CD14-positive monocyte (primary cell): ENCODE measurements at regions not wholly inside any gene's neighbourhood (a gene's known extent, or its start where the extent isn't known, plus 50 kb on each side); places are given as distances from the start of the nearest gene placed in this dataset.

Source experiments
- DNase-seq, 3 donors: peaks; one replicate each; pipeline ENCODE4 v3.0.0-alpha.2; 2011 to 2022
- H2AFZ ChIP-seq: 2 replicates; pipeline ENCODE4 v1.6.0; 2012; ENCODE audit warnings: mild to moderate bottlenecking, low read depth, low read length, inconsistent platforms; ENCODE audit not compliant: insufficient read depth, poor library complexity, severe bottlenecking
- H3K27ac ChIP-seq, 2 donors: 1 replicate in 1 of 2; 2 replicates in 1 of 2; pipeline ENCODE4 v1.5.1; 2012 to 2013; ENCODE audit warnings: low read length in 2 of 2, control low read depth in 1 of 2, inconsistent platforms in 1 of 2, low read depth in 1 of 2, mild to moderate bottlenecking in 1 of 2
- H3K27me3 ChIP-seq, 2 donors: one replicate each; pipeline versions ENCODE4 v1.6.0 to v1.6.1; 2011 to 2013; ENCODE audit warnings: low read length in 2 of 2; ENCODE audit not compliant: control insufficient read depth in 2 of 2, insufficient read depth in 2 of 2
- H3K36me3 ChIP-seq, 2 donors: replicated peaks in 1 of 2; 1 replicate in 1 of 2; 2 replicates in 1 of 2; pipeline versions ENCODE4 v1.5.1 to v1.6.1; 2012 to 2013; ENCODE audit warnings: low read length in 2 of 2, control low read depth in 1 of 2, inconsistent platforms in 1 of 2, mild to moderate bottlenecking in 1 of 2; ENCODE audit not compliant: insufficient read depth in 2 of 2, control insufficient read depth in 1 of 2
- H3K4me1 ChIP-seq, 2 donors: 1 replicate in 1 of 2; 2 replicates in 1 of 2; pipeline versions ENCODE4 v1.5.1 to v1.6.1; 2012 to 2013; ENCODE audit warnings: low read length in 2 of 2, control low read depth in 1 of 2, inconsistent platforms in 1 of 2, mild to moderate bottlenecking in 1 of 2, moderate library complexity in 1 of 2; ENCODE audit not compliant: insufficient read depth in 2 of 2, control insufficient read depth in 1 of 2
- H3K4me2 ChIP-seq: replicated peaks from 2 replicates; pipeline ENCODE3; 2012; ENCODE audit warnings: low read length, moderate library complexity, mild to moderate bottlenecking; ENCODE audit not compliant: poor library complexity, severe bottlenecking; ENCODE audit errors: extremely low read depth
- H3K4me3 ChIP-seq, 3 experiments: fragments of 200-600 bp in 1 of 3; sonication (generic) in 1 of 3; replicated peaks in 1 of 3; 1 replicate in 2 of 3; 2 replicates in 1 of 3; pipeline ENCODE4 v1.5.1; 2011 to 2013; ENCODE audit warnings: low read length in 3 of 3, mild to moderate bottlenecking in 3 of 3, control low read depth in 2 of 3, low read depth in 2 of 3, inconsistent platforms in 1 of 3, moderate library complexity in 1 of 3
- H3K79me2 ChIP-seq: 2 replicates; pipeline ENCODE4 v1.6.0; 2012; ENCODE audit warnings: mild to moderate bottlenecking, control low read depth, inconsistent platforms, low read length, moderate library complexity; ENCODE audit not compliant: insufficient read depth
- H3K9ac ChIP-seq: 2 replicates; pipeline ENCODE4 v1.6.0; 2017; ENCODE audit warnings: low read length, mild to moderate bottlenecking; ENCODE audit not compliant: insufficient read depth, poor library complexity, severe bottlenecking
- H3K9me3 ChIP-seq, 2 donors: replicated peaks in 1 of 2; 1 replicate in 1 of 2; 2 replicates in 1 of 2; pipeline versions ENCODE4 v1.5.1 to v1.6.1; 2012 to 2013; ENCODE audit warnings: low read length in 2 of 2, control low read depth in 1 of 2; ENCODE audit not compliant: control insufficient read depth in 1 of 2, insufficient read depth in 1 of 2
- H4K20me1 ChIP-seq: 2 replicates; pipeline ENCODE4 v1.6.0; 2012; ENCODE audit warnings: mild to moderate bottlenecking, low read length, control low read depth, moderate library complexity; ENCODE audit not compliant: insufficient read depth
- H3K27ac Mint-ChIP-seq, 7 donors: one replicate each; pipeline ENCODE4 v1.8.0; 2020; ENCODE audit warnings: mild to moderate bottlenecking in 7 of 7, mixed read lengths in 7 of 7, moderate library complexity in 6 of 7, inconsistent platforms in 2 of 7
- H3K27me3 Mint-ChIP-seq, 3 donors: one replicate each; pipeline ENCODE4 v1.8.0; 2021 to 2022; ENCODE audit warnings: low read depth in 3 of 3, mild to moderate bottlenecking in 3 of 3, mixed read lengths in 3 of 3, moderate library complexity in 3 of 3, inconsistent platforms in 1 of 3
- H3K36me3 Mint-ChIP-seq, 2 donors: one replicate each; pipeline ENCODE4 v1.8.0; 2020; ENCODE audit warnings: mixed read lengths in 2 of 2, inconsistent platforms in 1 of 2, mild to moderate bottlenecking in 1 of 2
- H3K4me1 Mint-ChIP-seq: one replicate; pipeline ENCODE4 v1.8.0; 2020; ENCODE audit warnings: mild to moderate bottlenecking, mixed read lengths
- H3K4me3 Mint-ChIP-seq, 2 donors: one replicate each; pipeline ENCODE4 v1.8.0; 2020; ENCODE audit warnings: mild to moderate bottlenecking in 2 of 2, mixed read lengths in 2 of 2, moderate library complexity in 1 of 2
- H3K9me3 Mint-ChIP-seq, 7 donors: one replicate each; pipeline ENCODE4 v1.8.0; 2020 to 2022; ENCODE audit warnings: mixed read lengths in 7 of 7, mild to moderate bottlenecking in 6 of 7, moderate library complexity in 6 of 7, inconsistent platforms in 2 of 7
- CTCF ChIP-seq: fragments of 200-600 bp; IDR thresholded peaks from one replicate; pipeline ENCODE4 v1.8.0; 2022; ENCODE audit warnings: antibody characterized with exemption, mild to moderate bottlenecking
- WGBS: methylation state at CpG from one replicate; pipeline ENCODE4 v1.1.5; 2013; ENCODE audit warnings: missing lambda C conversion rate; ENCODE audit not compliant: insufficient coverage; 5-methylcytosine and 5-hydroxymethylcytosine counted together
- intact Hi-C, 2 donors: fragments of 100-400 bp; cut with micrococcal nuclease; formaldehyde crosslinking; loops; one replicate each; pipeline versions ENCODE4 v1.15.0 to v1.15.1; 2023

GRCh38 chr10:114724716-114725106 is 66.6 kb upstream of the ABLIM1 start:
- Mint-ChIP-seq H3K27me3 (peaks cover 0 to 3% (median 0%) of the 10 kb centered on the region in 3 donors), H3K27ac (no peak overlapping the region), H3K4me1 (no peaks in the 10 kb centered on the region), H3K9me3 (peaks cover 0 to 2% (median 0%) of the 10 kb centered on the region in 7 donors), H3K36me3 (no peaks in the 10 kb centered on the region), H3K4me3 (no peak overlapping the region)
- no peaks in the 10 kb centered on the region for H3K27me3 ChIP-seq
- DNase-seq, result no peak
- H3K9me3 ChIP-seq, result no peaks in the 10 kb centered on the region
- H2AFZ ChIP-seq, result no peak overlapping the region
- H3K36me3 ChIP-seq, result no peaks in the 10 kb centered on the region
- no peaks in the 10 kb centered on the region for H3K79me2 ChIP-seq
- no peaks in the 10 kb centered on the region for H4K20me1 ChIP-seq
- no peak overlapping the region for H3K4me3 ChIP-seq
- H3K4me1 ChIP-seq, result no peaks in the 10 kb centered on the region
- H3K4me2 ChIP-seq, result no peak overlapping the region
- no peak overlapping the region for H3K27ac ChIP-seq
- intact Hi-C loops, result no loop called here
- H3K9ac ChIP-seq, result no peak overlapping the region
- 100% methylated on average over 1 of the region's 3 CpGs for WGBS
- TF ChIP-seq CTCF, result no peak

DNA sequence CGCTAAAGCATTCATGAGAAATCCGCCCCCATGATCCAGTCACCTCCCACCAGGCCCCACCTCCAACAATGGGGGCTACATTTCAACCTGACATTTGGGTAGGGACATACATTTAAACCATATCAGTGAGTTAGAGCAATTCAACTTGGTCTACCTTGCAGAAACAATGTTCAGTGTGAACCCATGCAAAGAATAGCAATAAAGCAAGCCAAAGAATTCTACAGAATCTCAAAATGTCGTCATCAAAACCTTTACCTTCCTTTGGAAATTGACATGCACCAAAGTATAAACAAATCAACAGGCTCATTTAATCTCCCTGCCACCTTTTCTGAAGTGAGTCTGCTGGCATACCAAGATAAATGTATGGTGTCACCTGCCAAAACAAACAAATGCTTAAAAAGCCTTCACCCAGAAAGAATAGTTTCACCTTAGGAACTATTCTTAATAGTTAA is 68.8 kb upstream of the ABLIM1 start:
- Histone ChIP-seq H3K27ac (no peak overlapping the region), H4K20me1 (no peaks in the 10 kb centered on the region), H3K27me3 (no peaks in the 10 kb centered on the region), H3K9ac (no peak overlapping the region), H2AFZ (no peak overlapping the region), H3K4me1 (no peaks in the 10 kb centered on the region), H3K79me2 (no peaks in the 10 kb centered on the region), H3K4me3 (no peak overlapping the region), H3K36me3 (no peaks in the 10 kb centered on the region), H3K4me2 (no peak overlapping the region), H3K9me3 (no peaks in the 10 kb centered on the region)
- intact Hi-C loops, result no loop called here
- Mint-ChIP-seq H3K27me3 (peaks cover 0 to 3% (median 3%) of the 10 kb centered on the region in 3 donors), H3K4me1 (peaks cover 3% of the 10 kb centered on the region), H3K9me3 (peaks cover 0 to 5% (median 0%) of the 10 kb centered on the region in 7 donors), H3K36me3 (no peaks in the 10 kb centered on the region), H3K27ac (no peak overlapping the region), H3K4me3 (no peak overlapping the region)
- DNase-seq, result no peak
- 80% methylated on average over 1 of the region's 3 CpGs for WGBS
- TF ChIP-seq CTCF, result no peak
